ENCODE measurements at regions not wholly inside any gene's neighbourhood (a gene's known extent, or its start where the extent isn't known, plus 50 kb on each side); places are given as distances from the start of the nearest gene placed in this dataset.

- H3K9me3 ChIP-seq (ENCODE audit: control insufficient read depth in 4 of 4, low read length in 3 of 4), result no peaks in the 10 kb centered on the region
- H3K9ac ChIP-seq (ENCODE audit: low read depth in 1 of 2, low read length in 2 of 2), result no peak overlapping the region
- DNase-seq (ENCODE audit: low spot score), result no peak
- WGBS, result 75% methylated on average over 4 of the region's 4 CpGs
- no peaks in the 10 kb centered on the region for H3K27me3 ChIP-seq (ENCODE audit: control insufficient read depth in 4 of 4, insufficient read depth in 4 of 4, low read length in 3 of 4)
- H3K27ac ChIP-seq (ENCODE audit: low read depth in 1 of 2, low read length in 2 of 2), result no peak overlapping the region
- no peak overlapping the region for H3K4me3 ChIP-seq (ENCODE audit: low read depth in 1 of 3, low read length in 3 of 3)
- TF ChIP-seq JUND (IDR thresholded peaks at IDR 0.05) (no peak), FOXA1 (IDR thresholded peaks at IDR 0.05) (no peak)
- TF ChIP-seq, protein P1, sequence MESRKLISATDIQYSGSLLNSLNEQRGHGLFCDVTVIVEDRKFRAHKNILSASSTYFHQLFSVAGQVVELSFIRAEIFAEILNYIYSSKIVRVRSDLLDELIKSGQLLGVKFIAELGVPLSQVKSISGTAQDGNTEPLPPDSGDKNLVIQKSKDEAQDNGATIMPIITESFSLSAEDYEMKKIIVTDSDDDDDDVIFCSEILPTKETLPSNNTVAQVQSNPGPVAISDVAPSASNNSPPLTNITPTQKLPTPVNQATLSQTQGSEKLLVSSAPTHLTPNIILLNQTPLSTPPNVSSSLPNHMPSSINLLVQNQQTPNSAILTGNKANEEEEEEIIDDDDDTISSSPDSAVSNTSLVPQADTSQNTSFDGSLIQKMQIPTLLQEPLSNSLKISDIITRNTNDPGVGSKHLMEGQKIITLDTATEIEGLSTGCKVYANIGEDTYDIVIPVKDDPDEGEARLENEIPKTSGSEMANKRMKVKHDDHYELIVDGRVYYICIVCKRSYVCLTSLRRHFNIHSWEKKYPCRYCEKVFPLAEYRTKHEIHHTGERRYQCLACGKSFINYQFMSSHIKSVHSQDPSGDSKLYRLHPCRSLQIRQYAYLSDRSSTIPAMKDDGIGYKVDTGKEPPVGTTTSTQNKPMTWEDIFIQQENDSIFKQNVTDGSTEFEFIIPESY (IDR thresholded peaks at IDR 0.05), result no peak
- H3K36me3 ChIP-seq (ENCODE audit: control insufficient read depth in 4 of 4, insufficient read depth in 3 of 4, low read depth in 1 of 4, low read length in 3 of 4), result no peaks in the 10 kb centered on the region
- H3K4me1 ChIP-seq (ENCODE audit: control insufficient read depth in 4 of 4, insufficient read depth in 4 of 4, low read length in 3 of 4), result no peaks in the 10 kb centered on the region
Measured at GRCh38 chr3:102053375-102053989, 204.2 kb downstream of the NFKBIZ start.

GRCh38 chr3:102054543-102055080 lies 205.3 kb downstream of the NFKBIZ start:
- no peak overlapping the region for H3K27ac ChIP-seq (ENCODE audit: low read depth in 1 of 2, low read length in 2 of 2)
- 77% methylated on average over 10 of the region's 10 CpGs for WGBS
- H3K9ac ChIP-seq (ENCODE audit: low read depth in 1 of 2, low read length in 2 of 2), result no peak overlapping the region
- DNase-seq (ENCODE audit: low spot score), result no peak
- H3K36me3 ChIP-seq (ENCODE audit: control insufficient read depth in 4 of 4, insufficient read depth in 3 of 4, low read depth in 1 of 4, low read length in 3 of 4), result no peaks in the 10 kb centered on the region
- TF ChIP-seq, protein P2, sequence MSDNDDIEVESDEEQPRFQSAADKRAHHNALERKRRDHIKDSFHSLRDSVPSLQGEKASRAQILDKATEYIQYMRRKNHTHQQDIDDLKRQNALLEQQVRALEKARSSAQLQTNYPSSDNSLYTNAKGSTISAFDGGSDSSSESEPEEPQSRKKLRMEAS (IDR thresholded peaks at IDR 0.05), result no peak
- TF ChIP-seq FOXA2 (IDR thresholded peaks at IDR 0.05) (no peak), HNF4A (conservative IDR thresholded peaks at IDR 0.05) (no peak), SP1 (IDR thresholded peaks at IDR 0.05) (no peak), REST (IDR thresholded peaks at IDR 0.05) (no peak), RAD21 (IDR thresholded peaks at IDR 0.05) (no peak), JUND (IDR thresholded peaks at IDR 0.05) (no peak), TAF1 (conservative IDR thresholded peaks at IDR 0.05) (no peak), NR2F2 (IDR thresholded peaks at IDR 0.05) (no peak), RXRA (IDR thresholded peaks at IDR 0.05) (no peak), FOXA1 (IDR thresholded peaks at IDR 0.05) (no peak)
- TF ChIP-seq, protein P1 (IDR thresholded peaks at IDR 0.05), result no peak
- H3K27me3 ChIP-seq (ENCODE audit: control insufficient read depth in 4 of 4, insufficient read depth in 4 of 4, low read length in 3 of 4), result no peaks in the 10 kb centered on the region
- no peaks in the 10 kb centered on the region for H3K9me3 ChIP-seq (ENCODE audit: control insufficient read depth in 4 of 4, low read length in 3 of 4)
- no peaks in the 10 kb centered on the region for H3K4me1 ChIP-seq (ENCODE audit: control insufficient read depth in 4 of 4, insufficient read depth in 4 of 4, low read length in 3 of 4)
- no peak overlapping the region for H3K4me3 ChIP-seq (ENCODE audit: low read depth in 1 of 3, low read length in 3 of 3)
